Thoracic aorta (tissue), 2 donors: ENCODE measurements at regions not wholly inside any gene's neighbourhood (a gene's known extent, or its start where the extent isn't known, plus 50 kb on each side); places are given as distances from the start of the nearest gene placed in this dataset.
A peak's percentile ranks its signal among the peaks of the same experiment; 100 is the strongest.

Experiments used
- ATAC-seq: fragments of 150-250 bp; one replicate; pipeline ENCODE4 v1.8.0; 2017; ENCODE audit warnings: low read depth; ENCODE audit not compliant: insufficient number of reproducible peaks, low FRiP score
- DNase-seq: peaks from one replicate; pipeline ENCODE4 v3.0.0-alpha.2; 2020; ENCODE audit warnings: low spot score
- H3K27ac ChIP-seq, 2 donors: fragments of 200-600 bp; sonication (generic); 1 replicate in 1 of 2; 2 replicates in 1 of 2; pipeline ENCODE4 v1.5.1; 2016; ENCODE audit warnings: mild to moderate bottlenecking in 2 of 2, moderate library complexity in 2 of 2
- H3K27me3 ChIP-seq: fragments of 200-600 bp; sonication (generic); replicated peaks from 2 replicates; pipeline ENCODE4 v1.6.0; 2016; ENCODE audit warnings: mild to moderate bottlenecking; ENCODE audit not compliant: insufficient read depth
- H3K36me3 ChIP-seq: fragments of 200-600 bp; sonication (generic); one replicate; pipeline ENCODE4 v1.5.1; 2016
- H3K4me1 ChIP-seq, 2 donors: fragments of 200-600 bp; sonication (generic); 1 replicate in 1 of 2; 2 replicates in 1 of 2; pipeline versions ENCODE4 v1.5.1 to v1.6.0; 2016; ENCODE audit warnings: low read depth in 2 of 2, mild to moderate bottlenecking in 1 of 2; ENCODE audit not compliant: control insufficient read depth in 1 of 2
- H3K4me3 ChIP-seq: fragments of 200-600 bp; sonication (generic); 2 replicates; pipeline ENCODE4 v1.5.1; 2016; ENCODE audit warnings: mild to moderate bottlenecking
- H3K9me3 ChIP-seq: fragments of 200-600 bp; sonication (generic); 2 replicates; pipeline ENCODE4 v1.5.1; 2016
- CTCF ChIP-seq: fragments of 200-600 bp; sonication (generic); IDR thresholded peaks from one replicate; pipeline ENCODE4 v1.5.1; 2019; ENCODE audit warnings: antibody characterized with exemption

- DNase-seq: no peak
- peak; percentile 17 for ATAC-seq
- Histone ChIP-seq H3K36me3 (peaks cover 21% of the 10 kb centered on the region), H3K27me3 (no peaks in the 10 kb centered on the region), H3K9me3 (no peaks in the 10 kb centered on the region), H3K27ac (peak overlapping the region; percentile 94 to 95), H3K4me1 (peaks cover 48 to 75% of the 10 kb centered on the region in 2 donors), H3K4me3 (no peak overlapping the region)
- TF ChIP-seq CTCF: no peak
These were observed 50.7 kb upstream of the LYVE1 start for GRCh38 chr11:10619131-10619680.

DNA sequence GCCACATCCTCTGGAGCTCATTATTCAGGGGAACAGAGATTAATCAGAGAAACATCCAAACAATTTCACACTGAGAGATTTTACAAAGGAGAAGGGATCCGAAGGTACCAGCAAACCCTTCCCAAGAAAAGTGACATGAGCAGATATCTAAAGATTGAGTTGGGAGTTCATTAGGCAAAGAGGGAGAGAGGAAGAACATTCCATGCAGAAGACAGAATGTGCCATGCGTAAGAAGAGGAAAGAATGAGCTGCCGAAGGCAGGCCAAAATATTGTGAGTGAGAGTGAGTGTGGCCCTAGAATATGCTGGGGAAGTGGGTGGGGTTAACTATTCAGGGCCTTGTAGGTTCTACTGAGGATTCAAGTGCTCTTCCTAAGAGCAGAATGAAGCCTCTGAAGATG, 50.0 kb upstream of the LYVE1 start:
- H3K4me3 ChIP-seq: no peak overlapping the region
- no peaks in the 10 kb centered on the region for H3K27me3 ChIP-seq
- no peak for TF ChIP-seq CTCF
- H3K36me3 ChIP-seq: peaks cover 15% of the 10 kb centered on the region
- no peak for DNase-seq
- peak overlapping the region; percentile 94 to 95 for H3K27ac ChIP-seq
- peaks cover 42 to 75% of the 10 kb centered on the region in 2 donors for H3K4me1 ChIP-seq
- peak; percentile 66 for ATAC-seq
- H3K9me3 ChIP-seq: no peaks in the 10 kb centered on the region
